Glutamatergic neuron (in vitro differentiated cells): ENCODE measurements at regions not wholly inside any gene's neighbourhood (a gene's known extent, or its start where the extent isn't known, plus 50 kb on each side); places are given as distances from the start of the nearest gene placed in this dataset.

Experiments
- DNase-seq: peaks from one replicate; pipeline ENCODE4 v3.0.0; 2022
- H3K27ac Mint-ChIP-seq: one replicate; pipeline ENCODE4 v1.8.0; 2020; ENCODE audit warnings: mild to moderate bottlenecking, mixed read lengths, inconsistent platforms; ENCODE audit not compliant: unreplicated experiment
- H3K27me3 Mint-ChIP-seq: one replicate; pipeline ENCODE4 v1.8.0; 2020; ENCODE audit warnings: mild to moderate bottlenecking, moderate library complexity, mixed read lengths, inconsistent platforms; ENCODE audit not compliant: unreplicated experiment
- H3K36me3 Mint-ChIP-seq: one replicate; pipeline ENCODE4 v1.8.0; 2020; ENCODE audit warnings: mild to moderate bottlenecking, mixed read lengths, inconsistent platforms; ENCODE audit not compliant: unreplicated experiment
- H3K4me1 Mint-ChIP-seq: one replicate; pipeline ENCODE4 v1.8.0; 2020; ENCODE audit warnings: mild to moderate bottlenecking, low read depth, mixed read lengths, inconsistent platforms; ENCODE audit not compliant: unreplicated experiment
- H3K4me3 Mint-ChIP-seq: one replicate; pipeline ENCODE4 v1.8.0; 2020; ENCODE audit warnings: mild to moderate bottlenecking, mixed read lengths, inconsistent platforms; ENCODE audit not compliant: unreplicated experiment
- H3K9me3 Mint-ChIP-seq: one replicate; pipeline ENCODE4 v1.8.0; 2020; ENCODE audit warnings: mild to moderate bottlenecking, moderate library complexity, mixed read lengths, inconsistent platforms; ENCODE audit not compliant: unreplicated experiment
- CTCF ChIP-seq: fragments of 200-600 bp; sonication (generic); IDR thresholded peaks from one replicate; pipeline ENCODE4 v1.5.0; 2021; ENCODE audit not compliant: partially characterized antibody, unreplicated experiment

- no peak for TF ChIP-seq CTCF
- no peak for DNase-seq
- Mint-ChIP-seq H3K27ac (no peak overlapping the region), H3K9me3 (no peaks in the 10 kb centered on the region), H3K4me3 (no peak overlapping the region), H3K27me3 (peaks cover 3% of the 10 kb centered on the region), H3K4me1 (peaks cover 10% of the 10 kb centered on the region), H3K36me3 (no peaks in the 10 kb centered on the region)
Observed at GRCh38 chr15:35818846-35819245, 272.9 kb upstream of the DPH6 start.

GRCh38 chr15:35822153-35822552, 276.2 kb upstream of the DPH6 start:
- DNase-seq = no peak
- Mint-ChIP-seq H3K9me3 (no peaks in the 10 kb centered on the region), H3K4me1 (no peaks in the 10 kb centered on the region), H3K27ac (no peak overlapping the region), H3K4me3 (no peak overlapping the region), H3K36me3 (no peaks in the 10 kb centered on the region), H3K27me3 (peaks cover 2% of the 10 kb centered on the region)
- no peak for TF ChIP-seq CTCF

- no peaks in the 10 kb centered on the region for H3K27me3 Mint-ChIP-seq
- H3K9me3 Mint-ChIP-seq = no peaks in the 10 kb centered on the region
- H3K4me1 Mint-ChIP-seq = no peaks in the 10 kb centered on the region
- H3K27ac Mint-ChIP-seq = no peak overlapping the region
- DNase-seq = no peak
- no peak overlapping the region for H3K4me3 Mint-ChIP-seq
- no peaks in the 10 kb centered on the region for H3K36me3 Mint-ChIP-seq
- no peak for TF ChIP-seq CTCF
Observed at GRCh38 chr15:35827141-35827540, 281.2 kb upstream of the DPH6 start.

DNA sequence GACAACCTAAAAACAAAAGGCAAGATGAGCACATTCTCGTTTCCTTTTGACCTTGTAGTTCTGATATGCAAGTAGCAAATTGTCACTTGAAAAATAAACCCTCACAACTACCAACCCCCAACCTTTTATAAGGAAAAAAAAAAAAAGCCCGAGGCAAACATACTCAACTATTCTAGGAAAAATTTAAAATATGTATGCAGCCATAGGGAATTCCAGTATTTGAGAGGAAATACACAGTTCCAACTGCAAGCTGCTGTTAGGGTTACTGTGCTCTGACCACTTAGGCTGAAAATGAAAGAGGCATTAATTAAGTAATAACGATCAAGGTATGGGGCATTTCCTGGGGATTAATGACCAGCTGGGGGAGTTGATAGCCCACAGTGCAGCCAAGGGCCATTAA, 281.9 kb upstream of the DPH6 start:
- no peak for TF ChIP-seq CTCF
- no peaks in the 10 kb centered on the region for H3K27me3 Mint-ChIP-seq
- DNase-seq = no peak
- H3K36me3 Mint-ChIP-seq = no peaks in the 10 kb centered on the region
- no peak overlapping the region for H3K27ac Mint-ChIP-seq
- H3K4me1 Mint-ChIP-seq = no peaks in the 10 kb centered on the region
- H3K9me3 Mint-ChIP-seq = no peaks in the 10 kb centered on the region
- no peak overlapping the region for H3K4me3 Mint-ChIP-seq

GRCh38 chr15:35833581-35833980, 287.6 kb upstream of the DPH6 start:
- no peak for TF ChIP-seq CTCF
- Mint-ChIP-seq H3K4me3 (no peak overlapping the region), H3K36me3 (no peaks in the 10 kb centered on the region), H3K27ac (no peak overlapping the region), H3K4me1 (no peaks in the 10 kb centered on the region), H3K27me3 (no peaks in the 10 kb centered on the region), H3K9me3 (no peaks in the 10 kb centered on the region)
- no peak for DNase-seq
